ENCODE measurements at regions not wholly inside any gene's neighbourhood (a gene's known extent, or its start where the extent isn't known, plus 50 kb on each side); places are given as distances from the start of the nearest gene placed in this dataset.
"Not testable (repeated sequence)": the region's sequence is repeated elsewhere in the genome, so short reads cannot be mapped to it uniquely, and the experiment has no call there.

GRCh38 chr5:84783003-84783402 lies 398.3 kb upstream of the EDIL3 start:
- DNase-seq (ENCODE audit: low read depth) = no peak

- no peak for DNase-seq (ENCODE audit: low read depth)
Measured at GRCh38 chr5:84779186-84779585, 394.5 kb upstream of the EDIL3 start.

GRCh38 chr5:84764227-84764626 lies 379.5 kb upstream of the EDIL3 start:
- no peak for DNase-seq (ENCODE audit: low read depth)

GRCh38 chr5:84758008-84758407 lies 373.3 kb upstream of the EDIL3 start:
- no peak for DNase-seq (ENCODE audit: low read depth)

- DNase-seq (ENCODE audit: low read depth) = no peak
Measured at GRCh38 chr5:84752780-84753179, 368.1 kb upstream of the EDIL3 start.

GRCh38 chr5:84748313-84748712 lies 363.6 kb upstream of the EDIL3 start:
- DNase-seq (ENCODE audit: low read depth) = no peak

- not testable (repeated sequence) for DNase-seq (ENCODE audit: low read depth)
Measured at GRCh38 chr5:84746280-84746679, 361.6 kb upstream of the EDIL3 start.

GRCh38 chr5:84741056-84741455 lies 356.4 kb upstream of the EDIL3 start:
- DNase-seq (ENCODE audit: low read depth) = no peak

- no peak for DNase-seq (ENCODE audit: low read depth)
Measured at GRCh38 chr5:84729326-84729725, 344.6 kb upstream of the EDIL3 start.

GRCh38 chr5:84727708-84728107 lies 343.0 kb upstream of the EDIL3 start:
- DNase-seq (ENCODE audit: low read depth) = no peak

GRCh38 chr5:84725946-84726570 lies 341.4 kb upstream of the EDIL3 start:
- DNase-seq (ENCODE audit: low read depth) = no peak

GRCh38 chr5:84724683-84725082 lies 340.0 kb upstream of the EDIL3 start:
- no peak for DNase-seq (ENCODE audit: low read depth)

GRCh38 chr5:84724181-84724580 lies 339.5 kb upstream of the EDIL3 start:
- no peak for DNase-seq (ENCODE audit: low read depth)

GRCh38 chr5:84718377-84718776 lies 333.7 kb upstream of the EDIL3 start:
- no peak for DNase-seq (ENCODE audit: low read depth)

GRCh38 chr5:84715686-84716085 lies 331.0 kb upstream of the EDIL3 start:
- no peak for DNase-seq (ENCODE audit: low read depth)

- no peak for DNase-seq (ENCODE audit: low read depth)
Measured at GRCh38 chr5:84715091-84715490, 330.4 kb upstream of the EDIL3 start.

- no peak for DNase-seq (ENCODE audit: low read depth)
Measured at GRCh38 chr5:84709075-84709474, 324.4 kb upstream of the EDIL3 start.

GRCh38 chr5:84706678-84707641 lies 322.3 kb upstream of the EDIL3 start:
- DNase-seq (ENCODE audit: low read depth) = no peak

GRCh38 chr5:84700545-84700944 lies 315.9 kb upstream of the EDIL3 start:
- not testable (repeated sequence) for DNase-seq (ENCODE audit: low read depth)

- DNase-seq (ENCODE audit: low read depth) = no peak
Measured at GRCh38 chr5:84696651-84697050, 312.0 kb upstream of the EDIL3 start.

GRCh38 chr5:84695330-84695729 lies 310.6 kb upstream of the EDIL3 start:
- DNase-seq (ENCODE audit: low read depth) = no peak

- DNase-seq (ENCODE audit: low read depth) = no peak
Measured at GRCh38 chr5:84693256-84693655, 308.6 kb upstream of the EDIL3 start.

GRCh38 chr5:84688566-84688965 lies 303.9 kb upstream of the EDIL3 start:
- no peak for DNase-seq (ENCODE audit: low read depth)
